ENCODE measurements at regions not wholly inside any gene's neighbourhood (a gene's known extent, or its start where the extent isn't known, plus 50 kb on each side); places are given as distances from the start of the nearest gene placed in this dataset.

GRCh38 chr13:27341616-27342015, 71.0 kb downstream of the RASL11A start (continued):
- TF ChIP-seq USF1 (IDR thresholded peaks at IDR 0.05; ENCODE audit: borderline replicate concordance, extremely low read length, insufficient read depth, low read depth, low read length): no peak

GRCh38 chr13:27347211-27347772, 76.7 kb downstream of the RASL11A start:
- ATAC-seq (no peak), DNase-seq (ENCODE audit: low read depth, low spot score) (no peak), FAIRE-seq (no peak)
- no peaks in the 10 kb centered on the region; the same call in 2 of the 3 replicates for H3K9me3 ChIP-seq (replicated peaks; ENCODE audit: control insufficient read depth, insufficient read depth, low read length)
- WGBS (ENCODE audit: insufficient coverage, insufficient replicate concordance, low lambda C conversion rate, missing lambda C conversion rate): 24% methylated on average over 13 of the region's 13 CpGs
- peaks cover 3% of the 10 kb centered on the region in 2 experiments; a peak in 2 of 4 replicates for H3K27me3 ChIP-seq (replicated peaks in 1 of 2; ENCODE audit: control insufficient read depth in 2 of 2, insufficient read depth in 2 of 2, low read length in 1 of 2)
- TF ChIP-seq MYB (IDR thresholded peaks at IDR 0.05; ENCODE audit: borderline replicate concordance, low read depth, low read length): no peak
- no peak for TF ChIP-seq REST (IDR thresholded peaks at IDR 0.05; ENCODE audit: low read depth, low read length)
- no peak for TF ChIP-seq NFXL1 (IDR thresholded peaks at IDR 0.05; ENCODE audit: borderline replicate concordance)
- no peak for TF ChIP-seq SREBF2 (IDR thresholded peaks at IDR 0.05; ENCODE audit: low read length)
- no peak for TF ChIP-seq ZNF217 (IDR thresholded peaks at IDR 0.05)
- TF ChIP-seq ASH2L (IDR thresholded peaks at IDR 0.05; ENCODE audit: borderline replicate concordance, low read depth): no peak
- TF ChIP-seq MEF2B (IDR thresholded peaks at IDR 0.05; ENCODE audit: partially characterized antibody, poor library complexity, severe bottlenecking): no peak
- TF ChIP-seq TAF1 (IDR thresholded peaks at IDR 0.05; ENCODE audit: borderline replicate concordance, low read depth, low read length): no peak
- TF ChIP-seq RUNX3 (IDR thresholded peaks at IDR 0.05; ENCODE audit: low read length): no peak
- TF ChIP-seq RFX5 (IDR thresholded peaks at IDR 0.05; ENCODE audit: low read depth, low read length): no peak
- TF ChIP-seq IRF4 (IDR thresholded peaks at IDR 0.05; ENCODE audit: low read depth, low read length): no peak
- TF ChIP-seq IKZF2 (IDR thresholded peaks at IDR 0.05): no peak
- no peak overlapping the region for H3K9ac ChIP-seq (ENCODE audit: control insufficient read depth, insufficient read depth, low read length)
- in situ Hi-C loops (cut with MboI): no loop called here
- ChIA-PET SMC1A (ENCODE audit: uncharacterized antibody, unreplicated experiment) (interaction anchor here (0.7 to 1.3 kb wide), 2 partner anchors 361 to 401 kb away, joined by 3 to 4 read pairs; no protein-coding TSS in a partner anchor), RAD21 (ENCODE audit: unreplicated experiment) (interaction anchor here (1.0 to 1.3 kb wide), 2 partner anchors 8 to 362 kb away, joined by 3 to 4 read pairs; no protein-coding TSS in a partner anchor), CTCF (interaction anchor here (0.8 to 4.6 kb wide), 3 partner anchors 7 to 362 kb away, joined by 5 to 17 read pairs (median 7); no protein-coding TSS in a partner anchor), POLR2A (no interaction called here)
- H3K27ac ChIP-seq (ENCODE audit: control insufficient read depth, insufficient read depth): no peak overlapping the region
- BruUV-seq (replicated peaks): no TSS peak
- H2AFZ ChIP-seq (ENCODE audit: control insufficient read depth, low read depth, low read length): no peak overlapping the region
- H3K4me2 ChIP-seq (ENCODE audit: control insufficient read depth, insufficient read depth): no peak overlapping the region
- H3K4me1 ChIP-seq (ENCODE audit: control insufficient read depth, insufficient read depth, low read length): no peaks in the 10 kb centered on the region
- no peaks in the 10 kb centered on the region for H3K36me3 ChIP-seq (ENCODE audit: control insufficient read depth in 2 of 2, insufficient read depth in 2 of 2, low read length in 1 of 2)
- H3K79me2 ChIP-seq (ENCODE audit: control insufficient read depth, insufficient read depth, low read length): no peaks in the 10 kb centered on the region
- H4K20me1 ChIP-seq (ENCODE audit: control insufficient read depth, insufficient read depth): no peaks in the 10 kb centered on the region
- no peak overlapping the region for H3K4me3 ChIP-seq
- intact Hi-C loops (cut with micrococcal nuclease; ENCODE audit: unreplicated experiment): no loop called here
